HT-29 (cell line): ENCODE measurements at regions not wholly inside any gene's neighbourhood (a gene's known extent, or its start where the extent isn't known, plus 50 kb on each side); places are given as distances from the start of the nearest gene placed in this dataset.
"Not testable (repeated sequence)": the region's sequence is repeated elsewhere in the genome, so short reads cannot be mapped to it uniquely, and the experiment has no call there.

Source experiments
- DNase-seq: peaks from one replicate; pipeline ENCODE4 v3.0.0-alpha.2; 2015; ENCODE audit warnings: low spot score

DNA sequence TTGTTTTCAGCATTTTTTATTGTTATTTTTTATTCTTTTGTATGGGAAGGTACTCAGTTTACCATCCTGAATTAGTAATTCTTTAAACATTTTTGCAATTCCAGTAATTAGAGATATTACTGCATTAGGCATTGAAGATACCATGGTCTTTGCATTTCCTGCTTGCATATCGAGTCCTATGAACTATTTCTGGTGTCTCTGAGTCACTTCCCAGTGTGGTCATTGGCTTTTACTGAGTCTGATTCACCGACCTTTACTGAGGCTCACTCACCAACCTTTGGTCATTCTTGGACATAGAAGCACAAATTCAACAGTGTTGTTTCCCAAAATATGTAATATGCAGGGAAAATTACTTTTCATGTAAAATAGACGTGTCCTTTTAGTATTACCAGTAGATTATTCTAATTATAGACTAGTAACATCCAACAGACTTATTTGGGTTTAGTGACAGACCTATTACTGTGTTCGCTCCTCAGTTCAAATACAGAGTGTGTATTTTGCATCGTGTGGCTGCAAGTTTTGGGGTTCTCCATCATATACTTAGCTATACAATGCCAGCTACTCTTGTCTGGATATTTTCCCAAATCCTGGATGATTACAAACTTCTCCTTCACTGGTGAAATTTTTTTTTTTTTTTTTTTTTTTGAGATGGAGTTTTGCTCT is 180.7 kb upstream of the PRSS1 start:
- DNase-seq, result peak; percentile 26

- no peak for DNase-seq
Observed at GRCh38 chr7:142567201-142568075, 181.8 kb upstream of the PRSS1 start.

- DNase-seq, result no peak
Observed at GRCh38 chr7:142566271-142566670, 183.0 kb upstream of the PRSS1 start.

DNA sequence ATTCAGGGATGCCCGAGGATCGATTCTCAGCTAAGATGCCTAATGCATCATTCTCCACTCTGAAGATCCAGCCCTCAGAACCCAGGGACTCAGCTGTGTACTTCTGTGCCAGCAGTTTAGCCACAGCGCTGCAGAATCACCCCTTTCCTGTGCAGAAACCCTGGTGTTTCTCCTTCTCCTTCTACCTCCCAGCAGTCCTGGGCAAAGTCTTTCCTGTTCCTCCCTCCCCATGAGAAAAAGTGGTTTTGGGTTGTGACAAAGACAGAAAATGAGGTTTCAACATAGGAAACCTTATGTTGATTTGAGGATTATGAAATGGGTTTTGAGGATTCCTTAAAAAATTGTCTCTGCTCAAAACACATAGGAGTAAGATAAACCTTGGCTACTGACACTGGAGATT is 185.1 kb upstream of the PRSS1 start:
- DNase-seq, result not testable (repeated sequence)

- DNase-seq, result no peak
Observed at GRCh38 chr7:142563470-142563869, 185.8 kb upstream of the PRSS1 start.

DNA sequence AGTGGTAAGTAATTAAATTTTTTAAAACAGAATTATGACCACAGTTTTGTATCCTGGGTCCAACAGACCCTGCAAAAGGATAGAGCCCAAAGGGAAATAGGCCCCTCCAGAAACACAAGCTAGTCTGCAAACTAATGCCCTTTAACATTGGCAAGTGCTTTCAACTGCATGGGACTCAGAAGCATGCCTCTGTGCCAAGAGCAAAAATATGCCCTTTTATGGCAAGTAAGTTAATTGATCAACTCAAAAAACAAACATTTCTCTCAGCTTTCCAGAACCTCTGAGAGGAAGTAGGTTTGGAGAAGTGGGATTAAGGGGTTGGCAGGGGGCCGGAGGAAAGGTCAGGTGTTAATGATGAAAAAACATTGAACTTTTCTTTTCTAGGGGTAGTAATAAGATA is 186.6 kb upstream of the PRSS1 start:
- DNase-seq, result no peak

DNA sequence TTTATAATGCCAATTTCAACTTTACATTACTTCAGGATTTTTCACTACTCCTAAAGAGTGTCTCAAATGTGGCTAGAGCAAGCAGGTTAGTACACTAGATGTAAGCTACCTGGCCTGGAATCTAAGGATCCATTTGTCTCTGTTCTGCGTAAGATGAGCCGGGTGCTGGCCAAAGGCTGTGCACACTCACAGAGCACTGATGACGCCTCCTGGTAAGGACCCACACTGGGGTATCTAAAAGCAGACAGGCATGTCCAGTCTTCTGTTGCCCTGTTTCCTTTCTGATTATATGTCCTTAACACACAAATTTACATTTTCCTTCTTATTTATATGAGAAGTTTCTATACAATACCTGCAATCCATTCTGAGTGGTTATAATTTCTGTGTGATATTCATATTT is 187.9 kb upstream of the PRSS1 start:
- not testable (repeated sequence) for DNase-seq

DNA sequence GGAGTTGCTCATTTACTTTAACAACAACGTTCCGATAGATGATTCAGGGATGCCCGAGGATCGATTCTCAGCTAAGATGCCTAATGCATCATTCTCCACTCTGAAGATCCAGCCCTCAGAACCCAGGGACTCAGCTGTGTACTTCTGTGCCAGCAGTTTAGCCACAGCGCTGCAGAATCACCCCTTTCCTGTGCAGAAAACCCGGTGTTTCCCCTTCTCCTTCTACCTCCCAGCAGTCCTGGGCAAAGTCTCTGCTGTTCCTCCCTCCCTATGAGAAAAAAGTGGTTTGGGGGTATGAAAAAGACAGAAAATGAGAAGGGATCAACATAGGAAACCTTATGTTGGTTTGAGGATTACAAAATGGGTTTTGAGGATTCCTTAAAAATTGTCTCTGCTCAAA is 188.5 kb upstream of the PRSS1 start:
- not testable (repeated sequence) for DNase-seq

- no peak for DNase-seq
Observed at GRCh38 chr7:142560166-142560565, 189.1 kb upstream of the PRSS1 start.

- peak; percentile 65 for DNase-seq
Observed at GRCh38 chr7:142557971-142558582, 191.2 kb upstream of the PRSS1 start.

DNA sequence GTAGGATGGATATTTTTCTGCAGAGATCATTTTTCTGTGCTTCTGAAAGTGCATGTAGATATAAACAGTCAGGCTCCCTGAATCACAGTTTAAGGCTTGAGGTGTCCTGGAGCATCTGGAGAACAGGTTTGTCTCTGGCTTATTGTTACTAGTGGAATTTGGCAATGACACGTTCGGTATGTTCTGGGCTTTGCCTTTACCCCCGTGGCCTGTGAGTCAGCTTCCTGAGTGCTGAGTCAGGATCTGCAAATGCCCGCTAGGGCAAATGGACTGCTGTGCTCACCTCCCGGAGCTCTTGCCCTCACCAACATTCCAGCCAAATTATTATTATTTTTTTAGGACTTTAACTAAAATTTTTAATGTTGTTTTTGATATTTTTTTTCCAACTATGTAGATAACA is 192.5 kb upstream of the PRSS1 start:
- peak; percentile 78 for DNase-seq

GRCh38 chr7:142554560-142555532 is 194.4 kb upstream of the PRSS1 start:
- DNase-seq, result no peak

- DNase-seq, result no peak
Observed at GRCh38 chr7:142553216-142553615, 196.1 kb upstream of the PRSS1 start.

DNA sequence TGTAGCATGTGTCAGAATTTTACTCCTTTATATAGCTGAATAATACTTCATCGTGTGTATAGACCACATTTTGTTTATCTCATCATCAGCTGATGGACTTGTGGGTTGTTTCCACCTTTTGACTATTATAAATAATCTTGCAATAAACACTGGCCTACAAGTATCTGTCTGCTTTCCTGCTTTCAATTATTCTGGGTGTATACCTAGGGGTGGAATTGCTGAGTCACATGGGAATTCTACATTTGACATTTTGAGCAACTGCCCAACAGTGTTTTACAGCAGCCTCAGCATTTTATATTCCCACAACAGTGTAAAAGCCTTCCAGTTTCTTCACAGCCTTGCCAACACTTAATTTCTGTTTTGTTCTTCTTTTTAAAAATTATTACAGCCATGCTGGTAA is 200.3 kb upstream of the PRSS1 start:
- DNase-seq, result no peak

GRCh38 chr7:142546452-142546851 is 202.8 kb upstream of the PRSS1 start:
- no peak for DNase-seq

DNA sequence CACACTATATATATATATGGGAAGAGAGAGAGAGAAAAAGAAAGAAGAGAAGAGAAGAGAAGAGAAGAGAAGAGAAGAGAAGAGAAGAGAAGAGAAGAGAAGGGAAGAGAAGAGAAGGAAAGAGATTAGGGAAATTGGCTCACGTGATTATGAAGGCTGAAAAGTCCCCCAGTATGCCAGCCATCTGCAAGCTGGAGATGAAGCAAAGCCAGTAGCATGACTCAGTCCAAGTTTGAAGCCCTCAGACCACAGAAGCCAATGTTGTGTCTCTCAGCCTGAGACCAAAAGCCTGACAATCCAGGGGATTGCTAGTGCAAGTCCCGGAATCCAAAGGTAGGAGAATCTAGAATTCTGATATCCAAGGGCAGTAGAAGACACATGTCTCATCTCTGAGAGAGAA is 206.3 kb upstream of the PRSS1 start:
- no peak for DNase-seq

- DNase-seq, result no peak
Observed at GRCh38 chr7:142542105-142542504, 207.2 kb upstream of the PRSS1 start.

DNA sequence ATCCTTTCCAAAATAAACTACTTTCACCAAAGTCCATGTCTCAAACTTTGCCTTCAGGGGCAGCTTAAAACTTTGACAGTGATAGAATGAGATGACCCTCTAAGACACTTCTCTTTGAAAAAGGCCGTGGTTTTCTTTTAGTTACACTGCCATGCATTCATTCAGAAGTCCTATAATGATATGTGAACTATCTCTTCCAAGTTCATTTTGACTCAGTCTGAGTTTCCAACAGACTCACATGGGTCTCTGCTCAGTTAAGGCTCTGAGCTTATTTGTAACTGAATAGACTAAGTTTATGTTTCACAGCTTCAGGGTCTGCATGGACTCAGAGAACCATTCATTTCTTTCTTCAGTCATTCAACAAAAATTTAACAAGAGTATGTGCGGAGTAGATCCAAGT is 208.9 kb upstream of the PRSS1 start:
- DNase-seq, result no peak

DNA sequence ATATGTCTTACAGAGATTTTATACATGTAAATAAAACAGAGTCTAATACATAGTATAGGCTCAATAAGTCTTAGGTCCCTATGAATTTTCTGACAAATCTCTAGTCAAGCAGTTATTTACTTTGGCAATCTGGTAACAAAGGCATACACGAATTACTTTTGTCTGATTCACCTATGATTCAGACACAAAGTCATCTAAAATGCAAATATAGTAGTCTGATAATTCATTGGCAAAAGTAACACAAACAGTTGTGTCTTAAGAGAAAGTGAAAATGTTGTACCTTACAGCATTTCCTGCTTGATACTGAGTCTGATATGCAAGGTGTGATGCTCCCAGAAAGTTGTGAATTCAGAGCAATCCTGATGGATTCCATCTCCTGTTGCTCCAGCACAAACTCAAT is 209.4 kb upstream of the PRSS1 start:
- DNase-seq, result no peak

DNA sequence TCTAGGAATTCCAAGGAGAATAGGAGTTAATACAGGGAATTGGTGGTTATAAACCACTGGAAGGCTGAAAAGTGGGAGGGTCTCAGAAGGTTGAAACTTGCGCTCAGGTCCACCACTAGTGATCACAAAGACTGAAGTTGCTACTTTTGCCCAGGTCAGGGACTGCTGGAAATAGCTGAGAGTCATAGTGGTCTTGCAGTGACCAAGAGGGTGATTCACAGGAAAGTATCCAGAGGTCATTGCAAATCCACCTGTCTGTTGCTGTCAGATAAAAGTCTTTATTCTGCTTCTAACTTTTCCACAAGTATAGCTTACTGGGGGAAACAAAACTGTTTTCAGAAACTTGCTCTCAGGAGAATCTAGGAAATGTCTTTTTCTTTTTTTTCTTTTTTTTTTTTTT is 211.5 kb upstream of the PRSS1 start:
- DNase-seq, result no peak

GRCh38 chr7:142535123-142535779 is 214.0 kb upstream of the PRSS1 start:
- DNase-seq, result peak; percentile 96
